Neutrophil (primary cell): ENCODE measurements at regions not wholly inside any gene's neighbourhood (a gene's known extent, or its start where the extent isn't known, plus 50 kb on each side); places are given as distances from the start of the nearest gene placed in this dataset.
A peak's percentile ranks its signal among the peaks of the same experiment; 100 is the strongest.
"Not testable (repeated sequence)": the region's sequence is repeated elsewhere in the genome, so short reads cannot be mapped to it uniquely, and the experiment has no call there.

Experiments used
- H3K27ac ChIP-seq: fragments of 200-600 bp; sonication (generic); 2 replicates; pipeline ENCODE4 v1.5.1; 2016; ENCODE audit warnings: mild to moderate bottlenecking, moderate library complexity
- H3K27me3 ChIP-seq: fragments of 200-600 bp; sonication (generic); 2 replicates; pipeline ENCODE4 v1.6.0; 2016; ENCODE audit warnings: mild to moderate bottlenecking
- H3K36me3 ChIP-seq: fragments of 200-600 bp; sonication (generic); 2 replicates; pipeline ENCODE4 v1.5.1; 2017
- H3K4me1 ChIP-seq, 2 experiments: fragments of 200-600 bp in 1 of 2; sonication (generic) in 1 of 2; 1 replicate in 1 of 2; 2 replicates in 1 of 2; pipeline versions ENCODE4 v1.5.1 to v1.6.1; 2013 to 2016; ENCODE audit warnings: low read depth in 1 of 2, low read length in 1 of 2, mild to moderate bottlenecking in 1 of 2, moderate library complexity in 1 of 2; ENCODE audit not compliant: control insufficient read depth in 1 of 2, insufficient read depth in 1 of 2
- H3K4me3 ChIP-seq, 2 experiments: fragments of 200-600 bp in 1 of 2; sonication (generic) in 1 of 2; 1 replicate in 1 of 2; 2 replicates in 1 of 2; pipeline ENCODE4 v1.5.1; 2013 to 2016; ENCODE audit warnings: low read depth in 1 of 2, low read length in 1 of 2, mild to moderate bottlenecking in 1 of 2, moderate library complexity in 1 of 2
- H3K9me3 ChIP-seq: fragments of 200-600 bp; sonication (generic); 2 replicates; pipeline ENCODE4 v1.5.1; 2016
- CTCF ChIP-seq: fragments of 200-600 bp; sonication (generic); IDR thresholded peaks from 2 replicates; pipeline ENCODE4 v1.5.1; 2016; ENCODE audit warnings: antibody characterized with exemption

- Histone ChIP-seq H3K4me1 (peaks cover 17% of the 10 kb centered on the region in 2 experiments), H3K36me3 (no peaks in the 10 kb centered on the region), H3K9me3 (no peaks in the 10 kb centered on the region), H3K27ac (no peak overlapping the region), H3K27me3 (no peaks in the 10 kb centered on the region), H3K4me3 (no peak overlapping the region)
- TF ChIP-seq CTCF, result no peak
Measured at GRCh38 chr4:26192899-26193869, 127.6 kb upstream of the RBPJ start.

GRCh38 chr4:26194764-26195163 is 126.0 kb upstream of the RBPJ start:
- Histone ChIP-seq H3K27me3 (no peaks in the 10 kb centered on the region), H3K4me1 (peaks cover 33% of the 10 kb centered on the region in 2 experiments)

GRCh38 chr4:26196567-26196966 is 124.2 kb upstream of the RBPJ start:
- Histone ChIP-seq H3K9me3 (no peaks in the 10 kb centered on the region), H3K4me3 (no peak overlapping the region), H3K27me3 (no peaks in the 10 kb centered on the region), H3K36me3 (no peaks in the 10 kb centered on the region), H3K27ac (peak overlapping the region; percentile 88), H3K4me1 (peaks cover 51% of the 10 kb centered on the region in 2 experiments)
- TF ChIP-seq CTCF, result no peak

More at GRCh38 chr4:26194764-26195163, 126.0 kb upstream of the RBPJ start:
- H3K36me3 ChIP-seq, result no peaks in the 10 kb centered on the region
- no peak overlapping the region for H3K4me3 ChIP-seq
- TF ChIP-seq CTCF, result no peak
- no peaks in the 10 kb centered on the region for H3K9me3 ChIP-seq
- no peak overlapping the region for H3K27ac ChIP-seq

- Histone ChIP-seq H3K4me3 (peak overlapping the region; percentile 35 to 38), H3K4me1 (peaks cover 57% of the 10 kb centered on the region in 2 experiments), H3K27ac (peak overlapping the region; percentile 88), H3K36me3 (no peaks in the 10 kb centered on the region), H3K9me3 (no peaks in the 10 kb centered on the region), H3K27me3 (no peaks in the 10 kb centered on the region)
- no peak for TF ChIP-seq CTCF
Measured at GRCh38 chr4:26197018-26197779, 123.6 kb upstream of the RBPJ start.

- not testable (repeated sequence) for H3K36me3 ChIP-seq, H3K9me3 ChIP-seq, H3K27me3 ChIP-seq, H3K4me3 ChIP-seq
- peaks cover 74 to 75% of the 10 kb centered on the region in 2 experiments for H3K4me1 ChIP-seq
- peak overlapping the region; percentile 88 for H3K27ac ChIP-seq
Measured at GRCh38 chr4:26198931-26199330, 121.9 kb upstream of the RBPJ start.
